Activated CD8-positive, alpha-beta T cell treated with anti-CD3 and anti-CD28 coated beads for 36 hours (primary cell): ENCODE measurements at regions not wholly inside any gene's neighbourhood (a gene's known extent, or its start where the extent isn't known, plus 50 kb on each side); places are given as distances from the start of the nearest gene placed in this dataset.

Source experiments
- ATAC-seq: fragments of 200-7000 bp; cut with Tn5 transposase; one replicate; pipeline ENCODE4 v1.10.0; 2021; ENCODE audit warnings: mild to moderate bottlenecking, moderate library complexity
- CTCF ChIA-PET: fragments of 350-600 bp; sonication (Branson Sonifier 250); formaldehyde crosslinking; loops from one replicate; lab custom pipeline; 2021; ENCODE audit warnings: antibody characterized with exemption; lab: Charles Lee
- POLR2A ChIA-PET: fragments of 350-600 bp; sonication (Branson Sonifier 250); formaldehyde crosslinking; loops from one replicate; lab custom pipeline; 2021; ENCODE audit warnings: antibody characterized with exemption; lab: Charles Lee
- DNase-seq: peaks from one replicate; pipeline ENCODE4 v3.0.0-alpha.2; 2020
- H3K27ac Mint-ChIP-seq: one replicate; pipeline ENCODE4 v1.8.0; 2021; ENCODE audit warnings: mild to moderate bottlenecking, mixed read lengths
- H3K27me3 Mint-ChIP-seq: one replicate; pipeline ENCODE4 v1.8.0; 2021; ENCODE audit warnings: mixed read lengths
- H3K36me3 Mint-ChIP-seq: one replicate; pipeline ENCODE4 v1.8.0; 2021; ENCODE audit warnings: low read depth, mixed read lengths
- H3K4me1 Mint-ChIP-seq: one replicate; pipeline ENCODE4 v1.8.0; 2021; ENCODE audit warnings: low read depth, mixed read lengths
- H3K4me3 Mint-ChIP-seq: one replicate; pipeline ENCODE4 v1.8.0; 2021; ENCODE audit warnings: mild to moderate bottlenecking, moderate library complexity, mixed read lengths
- H3K9me3 Mint-ChIP-seq: one replicate; pipeline ENCODE4 v1.8.0; 2021; ENCODE audit warnings: mixed read lengths
- CTCF ChIP-seq: fragments of 200-600 bp; IDR thresholded peaks from one replicate; pipeline ENCODE4 v1.8.0; 2022; ENCODE audit warnings: antibody characterized with exemption, mild to moderate bottlenecking
- intact Hi-C: fragments of 100-400 bp; cut with micrococcal nuclease; formaldehyde crosslinking; loops from one replicate; pipeline ENCODE4 v1.10.0; 2022

GRCh38 chr2:122899614-122900013 is 1125.5 kb upstream of the CNTNAP5 start:
- POLR2A ChIA-PET = no interaction called here

DNA sequence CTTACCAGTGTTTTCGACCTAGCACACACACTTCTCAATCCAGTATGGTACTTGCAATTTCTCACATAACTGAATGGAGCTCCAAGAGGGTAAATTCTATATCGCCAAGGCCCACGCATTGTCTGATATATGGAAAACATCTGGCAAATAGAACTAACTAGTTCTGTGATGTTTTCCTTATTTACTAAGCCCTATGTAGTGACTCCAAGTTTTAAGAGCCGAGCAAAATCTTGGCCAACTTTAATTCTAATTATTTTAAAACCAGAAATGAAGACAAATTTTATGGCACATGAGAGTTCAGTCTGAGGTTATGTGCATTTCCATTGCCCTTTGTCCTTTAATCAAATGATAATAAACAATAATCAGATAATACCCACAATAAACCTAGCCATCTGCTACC is 1119.7 kb upstream of the CNTNAP5 start:
- no peaks in the 10 kb centered on the region for H3K4me1 Mint-ChIP-seq
- no peak for ATAC-seq
- intact Hi-C loops = no loop called here

More at GRCh38 chr2:122899614-122900013, 1125.5 kb upstream of the CNTNAP5 start:
- CTCF ChIA-PET = no interaction called here
- no peak for DNase-seq
- Mint-ChIP-seq H3K27me3 (no peaks in the 10 kb centered on the region), H3K36me3 (no peaks in the 10 kb centered on the region), H3K27ac (no peak overlapping the region), H3K4me1 (no peaks in the 10 kb centered on the region), H3K4me3 (no peak overlapping the region), H3K9me3 (peaks cover 6% of the 10 kb centered on the region)
- no peak for TF ChIP-seq CTCF
- no peak for ATAC-seq
- intact Hi-C loops = no loop called here

DNA sequence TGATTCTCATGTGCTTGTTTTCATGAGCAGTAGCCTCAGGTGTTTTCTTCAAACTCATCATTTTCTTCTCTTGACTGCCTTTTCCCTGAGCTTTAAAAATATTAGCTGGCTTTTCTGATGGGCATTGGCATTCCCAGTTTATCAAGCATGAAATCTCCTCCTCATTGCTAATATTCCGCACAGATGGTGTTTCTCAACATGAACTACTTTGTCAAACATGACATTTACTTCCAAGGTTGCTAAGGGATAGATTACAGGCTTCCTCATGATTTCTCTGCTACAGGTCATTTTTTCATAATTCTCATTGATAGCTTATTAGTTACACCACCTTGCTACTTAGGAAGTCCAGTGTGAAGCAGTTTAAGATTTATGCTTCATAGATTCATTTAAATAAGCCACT is 1116.9 kb upstream of the CNTNAP5 start:
- Mint-ChIP-seq H3K4me3 (no peak overlapping the region), H3K36me3 (no peaks in the 10 kb centered on the region), H3K9me3 (peaks cover 5% of the 10 kb centered on the region), H3K27ac (no peak overlapping the region), H3K27me3 (no peaks in the 10 kb centered on the region), H3K4me1 (no peaks in the 10 kb centered on the region)
- DNase-seq (no peak), ATAC-seq (no peak)
- TF ChIP-seq CTCF = no peak
- intact Hi-C loops = no loop called here
- POLR2A ChIA-PET = no interaction called here
- CTCF ChIA-PET = no interaction called here

More for the DNA sequence above, 1119.7 kb upstream of the CNTNAP5 start:
- POLR2A ChIA-PET = no interaction called here
- Mint-ChIP-seq H3K27me3 (no peaks in the 10 kb centered on the region), H3K4me3 (no peak overlapping the region), H3K9me3 (peaks cover 1% of the 10 kb centered on the region), H3K36me3 (no peaks in the 10 kb centered on the region), H3K27ac (no peak overlapping the region)
- no peak for DNase-seq
- TF ChIP-seq CTCF = no peak
- CTCF ChIA-PET = no interaction called here

GRCh38 chr2:122927197-122927596 is 1097.9 kb upstream of the CNTNAP5 start:
- peaks cover 25% of the 10 kb centered on the region for H3K9me3 Mint-ChIP-seq
- intact Hi-C loops = no loop called here
- ChIA-PET CTCF (no interaction called here), POLR2A (no interaction called here)
- H3K4me3 Mint-ChIP-seq = no peak overlapping the region
- no peak for TF ChIP-seq CTCF
- H3K27ac Mint-ChIP-seq = no peak overlapping the region
- H3K27me3 Mint-ChIP-seq = no peaks in the 10 kb centered on the region
- H3K4me1 Mint-ChIP-seq = no peaks in the 10 kb centered on the region
- DNase-seq (no peak), ATAC-seq (no peak)
- no peaks in the 10 kb centered on the region for H3K36me3 Mint-ChIP-seq

DNA sequence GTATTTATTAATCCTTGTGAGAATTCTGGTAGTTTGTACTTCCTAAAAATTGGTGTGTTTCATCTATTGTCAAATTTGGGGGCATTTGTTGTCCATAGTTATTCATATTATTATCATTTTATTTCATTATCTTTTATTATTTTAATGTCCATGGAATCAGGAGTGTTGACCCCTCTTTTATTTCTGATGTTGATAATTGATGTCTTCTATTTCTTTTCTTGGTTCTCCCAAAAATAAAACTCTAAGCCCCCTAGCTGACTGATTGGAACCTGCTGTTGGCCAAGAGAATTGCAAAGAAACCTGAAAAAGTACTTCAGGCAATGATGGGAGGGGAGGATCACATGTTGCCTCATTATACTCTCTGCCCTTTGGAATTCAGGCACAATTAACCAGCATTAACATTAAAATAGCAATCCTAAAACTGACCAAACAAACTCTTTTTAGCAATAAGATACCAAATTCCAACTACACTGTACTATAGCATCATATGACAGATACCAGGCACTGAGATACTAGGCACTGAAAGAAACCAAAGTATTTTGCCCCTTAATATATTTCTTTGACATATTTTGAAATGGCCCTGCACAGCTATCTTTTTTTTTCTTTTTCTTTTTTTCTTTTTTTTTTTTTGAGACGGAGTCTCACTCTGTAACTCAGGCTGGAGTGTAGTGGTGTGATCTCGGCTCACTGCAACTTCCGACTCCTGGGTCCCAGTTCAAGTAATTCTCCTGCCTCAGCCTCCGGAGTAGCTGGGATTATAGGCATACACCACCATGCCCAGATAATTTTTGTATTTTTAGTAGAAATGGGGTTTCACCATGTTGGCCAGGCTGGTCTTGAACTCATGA is 1097.2 kb upstream of the CNTNAP5 start:
- intact Hi-C loops = no loop called here

More for the DNA sequence above, 1097.2 kb upstream of the CNTNAP5 start:
- POLR2A ChIA-PET = no interaction called here
- Mint-ChIP-seq H3K36me3 (no peaks in the 10 kb centered on the region), H3K4me3 (no peak overlapping the region), H3K27me3 (no peaks in the 10 kb centered on the region), H3K4me1 (no peaks in the 10 kb centered on the region), H3K9me3 (peaks cover 25% of the 10 kb centered on the region), H3K27ac (no peak overlapping the region)
- CTCF ChIA-PET = no interaction called here
- no peak for TF ChIP-seq CTCF
- DNase-seq = no peak
- no peak for ATAC-seq
